Neural cell (in vitro differentiated cells): ENCODE measurements at regions not wholly inside any gene's neighbourhood (a gene's known extent, or its start where the extent isn't known, plus 50 kb on each side); places are given as distances from the start of the nearest gene placed in this dataset.

Experiments
- EP300 ChIP-seq: fragments of 450-650 bp; conservative IDR thresholded peaks from 2 replicates; pipeline ENCODE4 v1.6.1; 2014; ENCODE audit warnings: antibody characterized with exemption, mild to moderate bottlenecking, moderate library complexity; ENCODE audit not compliant: poor library complexity, severe bottlenecking
- EZH2 ChIP-seq: fragments of 200-600, 300-800 bp; shearing (Covaris generic), sonication (generic); IDR thresholded peaks from 2 replicates; pipeline ENCODE4 v1.6.1; 2014; ENCODE audit warnings: antibody characterized with exemption, low read length, borderline replicate concordance, mild to moderate bottlenecking; ENCODE audit not compliant: insufficient read depth, poor library complexity, severe bottlenecking
- POLR2AphosphoS5 ChIP-seq: IDR thresholded peaks from 2 replicates; pipeline ENCODE4 v1.6.1; 2012
- RAD21 ChIP-seq: fragments of 450-650 bp; conservative IDR thresholded peaks from 2 replicates; pipeline ENCODE4 v1.6.1; 2014; ENCODE audit warnings: antibody characterized with exemption, mild to moderate bottlenecking, moderate library complexity
- REST ChIP-seq: IDR thresholded peaks from 2 replicates; pipeline ENCODE4 v1.6.1; 2012; ENCODE audit warnings: borderline replicate concordance
- SMC3 ChIP-seq: fragments of 450-650 bp; conservative IDR thresholded peaks from 2 replicates; pipeline ENCODE4 v1.6.1; 2014; ENCODE audit warnings: antibody characterized with exemption, mild to moderate bottlenecking, moderate library complexity; ENCODE audit not compliant: poor library complexity
- TAF1 ChIP-seq: IDR thresholded peaks from 2 replicates; pipeline ENCODE4 v1.6.1; 2012; ENCODE audit warnings: low read depth
- TF ChIP-seq, protein P1 (sequence below): fragments of 450-650 bp; IDR thresholded peaks from 2 replicates; pipeline ENCODE4 v1.5.1; 2014; ENCODE audit warnings: antibody characterized with exemption, mild to moderate bottlenecking, moderate library complexity; ENCODE audit not compliant: poor library complexity, severe bottlenecking

- TF ChIP-seq, protein P1, sequence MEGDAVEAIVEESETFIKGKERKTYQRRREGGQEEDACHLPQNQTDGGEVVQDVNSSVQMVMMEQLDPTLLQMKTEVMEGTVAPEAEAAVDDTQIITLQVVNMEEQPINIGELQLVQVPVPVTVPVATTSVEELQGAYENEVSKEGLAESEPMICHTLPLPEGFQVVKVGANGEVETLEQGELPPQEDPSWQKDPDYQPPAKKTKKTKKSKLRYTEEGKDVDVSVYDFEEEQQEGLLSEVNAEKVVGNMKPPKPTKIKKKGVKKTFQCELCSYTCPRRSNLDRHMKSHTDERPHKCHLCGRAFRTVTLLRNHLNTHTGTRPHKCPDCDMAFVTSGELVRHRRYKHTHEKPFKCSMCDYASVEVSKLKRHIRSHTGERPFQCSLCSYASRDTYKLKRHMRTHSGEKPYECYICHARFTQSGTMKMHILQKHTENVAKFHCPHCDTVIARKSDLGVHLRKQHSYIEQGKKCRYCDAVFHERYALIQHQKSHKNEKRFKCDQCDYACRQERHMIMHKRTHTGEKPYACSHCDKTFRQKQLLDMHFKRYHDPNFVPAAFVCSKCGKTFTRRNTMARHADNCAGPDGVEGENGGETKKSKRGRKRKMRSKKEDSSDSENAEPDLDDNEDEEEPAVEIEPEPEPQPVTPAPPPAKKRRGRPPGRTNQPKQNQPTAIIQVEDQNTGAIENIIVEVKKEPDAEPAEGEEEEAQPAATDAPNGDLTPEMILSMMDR = no peak
- TF ChIP-seq EP300 (no peak), POLR2AphosphoS5 (no peak), RAD21 (no peak), EZH2 (no peak), TAF1 (no peak), REST (no peak), SMC3 (no peak)
Measured at GRCh38 chr1:101605878-101606277, 369.1 kb downstream of the S1PR1 start.
